Thyroid gland (tissue), 4 donors: ENCODE measurements at regions not wholly inside any gene's neighbourhood (a gene's known extent, or its start where the extent isn't known, plus 50 kb on each side); places are given as distances from the start of the nearest gene placed in this dataset.

Experiments
- DNase-seq, 2 donors: peaks; one replicate each; pipeline ENCODE4 v3.0.0-alpha.2; 2019
- H3K27ac ChIP-seq, 3 donors: fragments of 200-600 bp; sonication (generic); 1 replicate in 2 of 3; 2 replicates in 1 of 3; pipeline ENCODE4 v1.5.1; 2016 to 2019; ENCODE audit warnings: mild to moderate bottlenecking in 1 of 3, moderate library complexity in 1 of 3
- H3K27me3 ChIP-seq: fragments of 200-600 bp; sonication (generic); one replicate; pipeline ENCODE4 v1.5.1; 2019
- H3K36me3 ChIP-seq, 2 donors: fragments of 200-600 bp; sonication (generic); one replicate each; pipeline ENCODE4 v1.5.1; 2016 to 2019
- H3K4me1 ChIP-seq, 2 donors: fragments of 200-600 bp; sonication (generic); one replicate each; pipeline ENCODE4 v1.5.1; 2017 to 2019
- H3K4me3 ChIP-seq, 3 donors: fragments of 200-600 bp; sonication (generic); replicated peaks in 1 of 3; 1 replicate in 2 of 3; 2 replicates in 1 of 3; pipeline ENCODE4 v1.5.1; 2016; ENCODE audit warnings: mild to moderate bottlenecking in 1 of 3
- H3K9me3 ChIP-seq: fragments of 200-600 bp; sonication (generic); one replicate; pipeline ENCODE4 v1.5.1; 2017
- POLR2A ChIP-seq, 2 donors: fragments of 450-650 bp; IDR thresholded peaks; one replicate each; pipeline ENCODE4 v1.6.1; 2017; ENCODE audit warnings: antibody characterized with exemption in 2 of 2, mild to moderate bottlenecking in 2 of 2, moderate library complexity in 1 of 2
- WGBS, 2 donors: methylation state at CpG; one replicate each; pipeline ENCODE4 v1.1.5; 2017; 5-methylcytosine and 5-hydroxymethylcytosine counted together
- intact Hi-C: fragments of 100-400 bp; cut with DNase I; formaldehyde crosslinking; loops from one replicate; pipeline ENCODE4 v1.15.1; 2023
- TF ChIP-seq, protein P1 (sequence below), 6 experiments: fragments of 200-600 bp in 3 of 6; fragments of 450-650 bp in 3 of 6; sonication (generic) in 3 of 6; IDR thresholded peaks; one replicate each; pipeline ENCODE4 v1.5.1; 2016 to 2019; ENCODE audit warnings: antibody characterized with exemption in 6 of 6, mild to moderate bottlenecking in 2 of 6, inconsistent platforms in 1 of 6, moderate library complexity in 1 of 6

DNA sequence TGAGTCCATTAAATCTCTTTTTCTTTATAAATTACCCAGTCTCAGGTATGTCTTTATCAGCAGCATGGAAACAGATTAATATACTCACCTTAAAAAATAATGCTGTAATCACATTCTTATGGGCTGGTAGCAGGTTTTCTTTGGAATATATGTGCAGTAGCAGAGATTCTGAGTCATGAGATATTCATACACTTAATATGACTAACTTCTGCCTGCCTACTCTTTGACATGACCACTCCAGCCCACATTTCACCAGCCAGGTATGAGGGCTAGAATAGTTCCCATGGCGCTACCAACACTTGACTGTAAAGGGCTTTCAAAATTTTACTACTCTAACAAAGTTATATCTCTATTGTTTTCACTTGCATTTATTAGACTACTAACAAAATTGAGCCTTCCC lies 74.1 kb upstream of the GHR start:
- H3K36me3 ChIP-seq = no peaks in the 10 kb centered on the region
- WGBS, 2 donors = 75 to 77% methylated on average over 1 of the region's 1 CpG
- H3K27ac ChIP-seq = no peak overlapping the region
- no peaks in the 10 kb centered on the region for H3K4me1 ChIP-seq
- TF ChIP-seq, protein P1, sequence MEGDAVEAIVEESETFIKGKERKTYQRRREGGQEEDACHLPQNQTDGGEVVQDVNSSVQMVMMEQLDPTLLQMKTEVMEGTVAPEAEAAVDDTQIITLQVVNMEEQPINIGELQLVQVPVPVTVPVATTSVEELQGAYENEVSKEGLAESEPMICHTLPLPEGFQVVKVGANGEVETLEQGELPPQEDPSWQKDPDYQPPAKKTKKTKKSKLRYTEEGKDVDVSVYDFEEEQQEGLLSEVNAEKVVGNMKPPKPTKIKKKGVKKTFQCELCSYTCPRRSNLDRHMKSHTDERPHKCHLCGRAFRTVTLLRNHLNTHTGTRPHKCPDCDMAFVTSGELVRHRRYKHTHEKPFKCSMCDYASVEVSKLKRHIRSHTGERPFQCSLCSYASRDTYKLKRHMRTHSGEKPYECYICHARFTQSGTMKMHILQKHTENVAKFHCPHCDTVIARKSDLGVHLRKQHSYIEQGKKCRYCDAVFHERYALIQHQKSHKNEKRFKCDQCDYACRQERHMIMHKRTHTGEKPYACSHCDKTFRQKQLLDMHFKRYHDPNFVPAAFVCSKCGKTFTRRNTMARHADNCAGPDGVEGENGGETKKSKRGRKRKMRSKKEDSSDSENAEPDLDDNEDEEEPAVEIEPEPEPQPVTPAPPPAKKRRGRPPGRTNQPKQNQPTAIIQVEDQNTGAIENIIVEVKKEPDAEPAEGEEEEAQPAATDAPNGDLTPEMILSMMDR (IDR thresholded peaks at IDR 0.05) = no peak
- no peak for TF ChIP-seq POLR2A (IDR thresholded peaks at IDR 0.05)
- H3K27me3 ChIP-seq = no peaks in the 10 kb centered on the region
- H3K9me3 ChIP-seq = no peaks in the 10 kb centered on the region
- no peak overlapping the region for H3K4me3 ChIP-seq
- intact Hi-C loops = no loop called here
- DNase-seq = no peak

DNA sequence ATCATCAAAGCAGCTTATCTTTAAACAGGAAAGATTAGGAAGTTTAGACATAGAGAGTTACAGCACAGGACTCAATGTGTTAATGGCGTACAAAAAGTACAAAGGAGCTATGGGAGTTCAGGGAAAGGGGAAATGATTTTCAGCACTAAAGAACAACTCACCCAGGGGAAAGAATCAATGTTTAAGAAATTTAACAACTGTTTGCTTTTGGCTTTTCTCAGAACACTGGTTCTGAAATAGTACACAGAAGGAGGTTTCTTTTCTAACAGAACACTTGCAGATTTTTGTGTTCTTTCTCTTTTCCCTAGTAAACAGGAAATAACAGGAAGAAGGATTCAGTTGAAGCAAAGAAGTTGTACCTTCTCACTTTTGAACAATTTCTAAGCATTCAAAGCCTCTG lies 71.3 kb upstream of the GHR start:
- DNase-seq = no peak
- Histone ChIP-seq H3K9me3 (no peaks in the 10 kb centered on the region), H3K27me3 (no peaks in the 10 kb centered on the region), H3K27ac (no peak overlapping the region), H3K4me1 (no peaks in the 10 kb centered on the region), H3K36me3 (no peaks in the 10 kb centered on the region), H3K4me3 (no peak overlapping the region)
- 86 to 87% methylated on average over 1 of the region's 1 CpG for WGBS, 2 donors
- TF ChIP-seq, protein P1 (IDR thresholded peaks at IDR 0.05) = no peak
- TF ChIP-seq POLR2A (IDR thresholded peaks at IDR 0.05) = no peak
- intact Hi-C loops = no loop called here

DNA sequence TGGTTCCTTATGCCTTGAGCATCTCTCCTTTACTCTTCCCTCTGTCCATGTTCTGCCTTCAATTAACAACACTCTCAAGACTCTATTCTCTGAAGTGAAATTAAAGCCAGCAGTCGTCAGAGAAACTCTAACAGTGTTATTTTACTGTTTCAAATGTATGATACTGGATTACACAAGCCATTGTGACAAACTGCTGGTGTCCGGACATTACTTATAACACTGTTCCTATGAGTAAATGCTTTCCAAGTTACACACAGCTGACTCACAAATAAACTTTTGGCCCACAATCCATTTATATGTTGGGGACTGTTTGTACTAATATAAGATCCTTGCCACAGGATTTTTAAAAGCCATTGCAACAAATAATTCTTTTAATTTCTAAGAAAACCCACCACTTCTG lies 63.2 kb upstream of the GHR start:
- TF ChIP-seq POLR2A (IDR thresholded peaks at IDR 0.05) = no peak
- TF ChIP-seq, protein P1 (IDR thresholded peaks at IDR 0.05) = no peak
- intact Hi-C loops = no loop called here
- no peaks in the 10 kb centered on the region for H3K27me3 ChIP-seq
- DNase-seq = no peak
- H3K9me3 ChIP-seq = no peaks in the 10 kb centered on the region
- 54 to 60% methylated on average over 2 of the region's 2 CpGs for WGBS, 2 donors
- no peak overlapping the region for H3K4me3 ChIP-seq
- no peaks in the 10 kb centered on the region for H3K4me1 ChIP-seq
- no peaks in the 10 kb centered on the region for H3K36me3 ChIP-seq
- H3K27ac ChIP-seq = no peak overlapping the region

DNA sequence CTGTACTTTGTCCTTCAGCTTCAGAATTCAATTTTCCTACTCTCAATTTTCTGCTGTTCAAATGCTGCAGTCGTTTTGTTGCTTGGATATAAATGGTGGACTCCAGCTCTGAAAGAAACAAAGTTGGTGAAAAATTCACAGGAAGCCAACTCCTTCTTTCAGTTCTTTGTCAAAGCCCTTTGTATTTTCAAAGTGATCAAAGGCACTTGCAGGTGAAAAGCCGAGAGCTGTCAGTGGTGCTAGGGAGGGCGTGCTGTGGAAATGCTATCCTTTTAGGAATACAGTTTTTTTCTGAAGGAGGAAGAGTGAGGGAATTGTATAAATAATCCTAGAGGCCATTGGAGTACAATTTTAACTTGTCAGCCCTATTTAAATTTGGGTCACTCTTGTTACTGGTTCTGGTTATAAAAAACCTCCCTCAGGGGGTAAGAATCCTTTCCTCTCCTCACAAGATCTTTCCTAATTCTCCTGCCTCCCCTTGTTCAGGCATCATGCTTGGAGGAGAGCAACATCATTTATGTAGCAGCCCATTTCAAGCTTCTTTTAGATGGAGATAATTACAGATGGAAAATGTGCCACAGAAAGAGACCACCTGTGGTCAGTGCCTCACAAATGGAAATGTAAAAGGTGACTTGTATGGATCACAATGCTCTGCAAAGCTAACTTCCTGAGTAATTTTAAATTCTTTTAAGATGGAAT lies 62.5 kb upstream of the GHR start:
- no peak overlapping the region for H3K4me3 ChIP-seq
- H3K27me3 ChIP-seq = no peaks in the 10 kb centered on the region
- no peaks in the 10 kb centered on the region for H3K4me1 ChIP-seq
- 47 to 50% methylated on average over 3 of the region's 3 CpGs for WGBS, 2 donors
- TF ChIP-seq POLR2A (IDR thresholded peaks at IDR 0.05) = no peak
- TF ChIP-seq, protein P1 (IDR thresholded peaks at IDR 0.05) = no peak
- H3K9me3 ChIP-seq = no peaks in the 10 kb centered on the region
- DNase-seq = no peak
- no peaks in the 10 kb centered on the region for H3K36me3 ChIP-seq
- intact Hi-C loops = no loop called here
- H3K27ac ChIP-seq = no peak overlapping the region

DNA sequence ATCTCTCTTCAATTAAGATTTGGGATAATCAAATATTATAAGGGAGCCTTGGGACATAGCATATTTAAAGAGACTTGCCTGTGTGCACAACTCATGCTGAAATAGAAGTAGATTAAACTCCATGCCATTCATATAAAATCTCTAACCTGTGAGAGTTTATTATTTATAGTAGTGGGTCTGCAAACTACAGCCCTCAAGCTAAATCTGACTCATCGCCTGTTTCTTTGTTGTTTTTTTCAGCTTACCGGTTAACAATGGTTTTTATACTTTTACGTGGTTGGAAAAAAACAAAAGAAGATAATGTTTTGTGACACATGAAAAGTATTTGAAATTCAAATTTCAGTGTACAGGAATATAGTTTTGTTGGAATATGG lies 61.9 kb upstream of the GHR start:
- Histone ChIP-seq H3K9me3 (no peaks in the 10 kb centered on the region), H3K4me1 (no peaks in the 10 kb centered on the region), H3K27me3 (no peaks in the 10 kb centered on the region), H3K4me3 (no peak overlapping the region), H3K27ac (no peak overlapping the region), H3K36me3 (no peaks in the 10 kb centered on the region)
- 78 to 81% methylated on average over 3 of the region's 3 CpGs for WGBS, 2 donors
- DNase-seq = no peak
- intact Hi-C loops = no loop called here
- TF ChIP-seq, protein P1 (IDR thresholded peaks at IDR 0.05) = no peak
- TF ChIP-seq POLR2A (IDR thresholded peaks at IDR 0.05) = no peak
